ENCODE measurements at regions not wholly inside any gene's neighbourhood (a gene's known extent, or its start where the extent isn't known, plus 50 kb on each side); places are given as distances from the start of the nearest gene placed in this dataset.

DNA sequence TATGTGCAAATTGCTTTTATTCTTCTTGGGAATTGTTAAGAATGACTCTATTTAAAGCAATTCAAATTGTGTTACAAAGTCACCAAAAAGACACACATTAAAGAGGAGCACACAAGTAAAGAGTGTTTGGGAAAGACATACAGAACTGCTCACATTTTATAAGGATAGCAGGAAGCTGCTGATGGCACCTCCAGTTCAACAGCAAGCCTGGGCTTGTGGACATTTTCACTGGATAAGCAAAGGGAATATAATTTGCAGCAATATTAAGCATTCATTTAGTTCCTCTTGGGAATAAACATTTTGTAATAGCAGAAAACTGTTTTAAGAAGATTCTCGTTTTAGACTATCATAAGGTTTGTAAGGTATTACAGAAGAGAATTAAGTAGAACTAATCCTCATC is 1271.9 kb downstream of the ZPLD1 start:
- TF ChIP-seq POLR2AphosphoS5 (IDR thresholded peaks at IDR 0.05; ENCODE audit: low read depth, low read length) = no peak
- no peak for TF ChIP-seq CTCF (IDR thresholded peaks at IDR 0.05)
- no peak for TF ChIP-seq REST (IDR thresholded peaks at IDR 0.05; ENCODE audit: insufficient read depth in 1 of 2, low read depth in 2 of 2, low read length in 1 of 2)
